Esophagus squamous epithelium (tissue), 5 donors: ENCODE measurements at regions not wholly inside any gene's neighbourhood (a gene's known extent, or its start where the extent isn't known, plus 50 kb on each side); places are given as distances from the start of the nearest gene placed in this dataset.

Experiments
- DNase-seq: peaks from one replicate; lab custom pipeline; 2025; lab: John Stamatoyannopoulos, UW
- H3K27ac ChIP-seq, 4 donors: fragments of 200-600 bp; sonication (generic); one replicate each; pipeline ENCODE4 v1.5.1; 2016 to 2019; ENCODE audit warnings: mild to moderate bottlenecking in 1 of 4
- H3K27me3 ChIP-seq, 4 donors: fragments of 200-600 bp; sonication (generic); 1 replicate in 3 of 4; 2 replicates in 1 of 4; pipeline versions ENCODE4 v1.5.1 to v1.6.0; 2017 to 2021; ENCODE audit warnings: antibody characterized with exemption in 1 of 4
- H3K36me3 ChIP-seq, 3 donors: fragments of 200-600 bp; sonication (generic); one replicate each; pipeline ENCODE4 v1.5.1; 2016 to 2019
- H3K4me1 ChIP-seq, 3 donors: fragments of 200-600 bp; sonication (generic); one replicate each; pipeline ENCODE4 v1.5.1; 2017 to 2019
- H3K4me3 ChIP-seq, 4 donors: fragments of 200-600 bp; sonication (generic); 1 replicate in 3 of 4; 2 replicates in 1 of 4; pipeline ENCODE4 v1.5.1; 2016 to 2019; ENCODE audit warnings: mild to moderate bottlenecking in 2 of 4, moderate library complexity in 1 of 4
- H3K9me3 ChIP-seq, 3 donors: fragments of 200-600 bp; sonication (generic); one replicate each; pipeline ENCODE4 v1.5.1; 2016 to 2019
- CTCF ChIP-seq, 6 experiments: fragments of 450-650 bp in 4 of 6; fragments of 200-600 bp in 2 of 6; sonication (generic) in 2 of 6; IDR thresholded peaks; one replicate each; pipeline ENCODE4 v1.5.1; 2016 to 2019; ENCODE audit warnings: antibody characterized with exemption in 6 of 6, mild to moderate bottlenecking in 4 of 6, moderate library complexity in 4 of 6
- POLR2A ChIP-seq, 4 donors: fragments of 450-650 bp; IDR thresholded peaks; one replicate each; pipeline ENCODE4 v1.6.1; 2017; ENCODE audit warnings: antibody characterized with exemption in 4 of 4, mild to moderate bottlenecking in 4 of 4, moderate library complexity in 3 of 4
- WGBS, 2 donors: methylation state at CpG; one replicate each; pipeline ENCODE4 v1.1.5; 2018; 5-methylcytosine and 5-hydroxymethylcytosine counted together
- intact Hi-C: fragments of 100-400 bp; cut with DNase I; formaldehyde crosslinking; loops from one replicate; pipeline ENCODE4 v1.15.0; 2022
- donor health status: DM: yes; HTN: yes; CAD: no.

- intact Hi-C loops = no loop called here
- WGBS, 2 donors = 0 to 33% methylated on average over 1 to 2 of the region's 2 CpGs
Measured at GRCh38 chr5:61823781-61824180, 482.2 kb upstream of the KIF2A start.

GRCh38 chr5:61824396-61824795, 481.6 kb upstream of the KIF2A start:
- no peaks in the 10 kb centered on the region for H3K36me3 ChIP-seq
- no peaks in the 10 kb centered on the region for H3K27me3 ChIP-seq
- TF ChIP-seq POLR2A (IDR thresholded peaks at IDR 0.05) (no peak), CTCF (IDR thresholded peaks at IDR 0.05) (no peak)
- no peaks in the 10 kb centered on the region for H3K9me3 ChIP-seq
- 82 to 84% methylated on average over 4 of the region's 4 CpGs for WGBS, 2 donors
- DNase-seq = no peak
- no peak overlapping the region for H3K4me3 ChIP-seq
- intact Hi-C loops = no loop called here
- no peaks in the 10 kb centered on the region for H3K4me1 ChIP-seq
- H3K27ac ChIP-seq = no peak overlapping the region

More at GRCh38 chr5:61823781-61824180, 482.2 kb upstream of the KIF2A start:
- Histone ChIP-seq H3K27me3 (peaks cover 0 to 4% (median 0%) of the 10 kb centered on the region in 4 donors), H3K27ac (no peak overlapping the region), H3K9me3 (no peaks in the 10 kb centered on the region), H3K4me1 (no peaks in the 10 kb centered on the region), H3K4me3 (no peak overlapping the region), H3K36me3 (no peaks in the 10 kb centered on the region)
- no peak for DNase-seq
- TF ChIP-seq CTCF (IDR thresholded peaks at IDR 0.05) (no peak), POLR2A (IDR thresholded peaks at IDR 0.05) (no peak)

GRCh38 chr5:61827445-61827975, 478.5 kb upstream of the KIF2A start:
- no peak for DNase-seq
- WGBS, 2 donors = 86 to 95% methylated on average over 2 of the region's 2 CpGs
- Histone ChIP-seq H3K36me3 (no peaks in the 10 kb centered on the region), H3K4me1 (no peaks in the 10 kb centered on the region), H3K27me3 (peaks cover 0 to 3% (median 0%) of the 10 kb centered on the region in 4 donors), H3K4me3 (no peak overlapping the region), H3K27ac (no peak overlapping the region), H3K9me3 (no peaks in the 10 kb centered on the region)
- intact Hi-C loops = no loop called here
- no peak for TF ChIP-seq POLR2A (IDR thresholded peaks at IDR 0.05)
- no peak for TF ChIP-seq CTCF (IDR thresholded peaks at IDR 0.05)

- Histone ChIP-seq H3K9me3 (no peaks in the 10 kb centered on the region), H3K27ac (no peak overlapping the region), H3K4me1 (no peaks in the 10 kb centered on the region), H3K36me3 (no peaks in the 10 kb centered on the region), H3K27me3 (peaks cover 0 to 6% (median 0%) of the 10 kb centered on the region in 4 donors), H3K4me3 (no peak overlapping the region)
- WGBS, 2 donors = 79 to 100% methylated on average over 2 to 3 of the region's 3 CpGs
- intact Hi-C loops = no loop called here
- TF ChIP-seq CTCF (IDR thresholded peaks at IDR 0.05) = no peak
- TF ChIP-seq POLR2A (IDR thresholded peaks at IDR 0.05) = no peak
- DNase-seq = no peak
Measured at GRCh38 chr5:61828856-61829255, 477.1 kb upstream of the KIF2A start.

GRCh38 chr5:61831736-61832135, 474.3 kb upstream of the KIF2A start:
- Histone ChIP-seq H3K27ac (no peak overlapping the region), H3K36me3 (no peaks in the 10 kb centered on the region), H3K27me3 (peaks cover 0 to 10% (median 0%) of the 10 kb centered on the region in 4 donors), H3K9me3 (no peaks in the 10 kb centered on the region), H3K4me1 (no peaks in the 10 kb centered on the region), H3K4me3 (no peak overlapping the region)
- intact Hi-C loops = no loop called here
- no peak for DNase-seq
- TF ChIP-seq CTCF (IDR thresholded peaks at IDR 0.05) (no peak), POLR2A (IDR thresholded peaks at IDR 0.05) (no peak)
- WGBS, 2 donors = 85% methylated on average over 3 of the region's 4 CpGs; no CpG with 5 or more reads in 1 of the 2 donors
